ENCODE measurements at regions not wholly inside any gene's neighbourhood (a gene's known extent, or its start where the extent isn't known, plus 50 kb on each side); places are given as distances from the start of the nearest gene placed in this dataset.

GRCh38 chr16:31819948-31820347 is 53.7 kb upstream of the ZNF267 start:
- TF ChIP-seq CTCF (IDR thresholded peaks at IDR 0.05) (no peak), POLR2A (IDR thresholded peaks at IDR 0.05) (no peak)
